ENCODE measurements at regions not wholly inside any gene's neighbourhood (a gene's known extent, or its start where the extent isn't known, plus 50 kb on each side); places are given as distances from the start of the nearest gene placed in this dataset.
A peak's percentile ranks its signal among the peaks of the same experiment; 100 is the strongest.

GRCh38 chr20:23136893-23137745 lies 51.0 kb upstream of the CD93 start (continued):
- TF ChIP-seq AFF4 (CRISPR knock-in tag; IDR thresholded peaks at IDR 0.05) = no peak
- TF ChIP-seq RBM39 (optimal IDR thresholded peaks at IDR 0.05; ENCODE audit: low read depth, low read length) = no peak
- no peak for TF ChIP-seq CEBPZ (IDR thresholded peaks at IDR 0.05; ENCODE audit: borderline replicate concordance, low read depth, low read length)
- TF ChIP-seq HNRNPL (IDR thresholded peaks at IDR 0.05; ENCODE audit: low read depth, low read length) = no peak
- no peak for TF ChIP-seq SLC30A9 (CRISPR knock-in tag; IDR thresholded peaks at IDR 0.05)
- TF ChIP-seq CBX8 (IDR thresholded peaks at IDR 0.05; ENCODE audit: borderline replicate concordance, extremely low read depth, low read depth, low read length, poor library complexity, severe bottlenecking) = no peak
- TF ChIP-seq MCM5 (IDR thresholded peaks at IDR 0.05; ENCODE audit: low read depth) = no peak
- TF ChIP-seq ZNF408 (CRISPR knock-in tag; IDR thresholded peaks at IDR 0.05; ENCODE audit: low read depth) = no peak
- TF ChIP-seq GTF2A2 (tag; IDR thresholded peaks at IDR 0.05) = no peak
- no peak for TF ChIP-seq U2AF1 (optimal IDR thresholded peaks at IDR 0.05; ENCODE audit: low read depth, low read length)
- no peak for TF ChIP-seq RBM22 (IDR thresholded peaks at IDR 0.05; ENCODE audit: low read depth, low read length, poor library complexity, severe bottlenecking)
- peak; percentile 57 for TF ChIP-seq ARID1B (IDR thresholded peaks at IDR 0.05)
- TF ChIP-seq ZNF354B (CRISPR knock-in tag; IDR thresholded peaks at IDR 0.05) = no peak
- TF ChIP-seq ZNF12 (CRISPR knock-in tag; IDR thresholded peaks at IDR 0.05) = no peak
- TF ChIP-seq STAT6 (CRISPR knock-in tag; IDR thresholded peaks at IDR 0.05) = no peak
- TF ChIP-seq BCL6 (CRISPR knock-in tag; IDR thresholded peaks at IDR 0.05) = no peak
- TF ChIP-seq KAT7 (CRISPR knock-in tag; IDR thresholded peaks at IDR 0.05; ENCODE audit: borderline replicate concordance) = no peak
- no peak for TF ChIP-seq PHF20 (IDR thresholded peaks at IDR 0.05; ENCODE audit: partially characterized antibody)
- TF ChIP-seq ZEB2 (IDR thresholded peaks at IDR 0.05) = no peak
- TF ChIP-seq ZNF717 (CRISPR knock-in tag; IDR thresholded peaks at IDR 0.05) = no peak
